ENCODE measurements at regions not wholly inside any gene's neighbourhood (a gene's known extent, or its start where the extent isn't known, plus 50 kb on each side); places are given as distances from the start of the nearest gene placed in this dataset.

DNA sequence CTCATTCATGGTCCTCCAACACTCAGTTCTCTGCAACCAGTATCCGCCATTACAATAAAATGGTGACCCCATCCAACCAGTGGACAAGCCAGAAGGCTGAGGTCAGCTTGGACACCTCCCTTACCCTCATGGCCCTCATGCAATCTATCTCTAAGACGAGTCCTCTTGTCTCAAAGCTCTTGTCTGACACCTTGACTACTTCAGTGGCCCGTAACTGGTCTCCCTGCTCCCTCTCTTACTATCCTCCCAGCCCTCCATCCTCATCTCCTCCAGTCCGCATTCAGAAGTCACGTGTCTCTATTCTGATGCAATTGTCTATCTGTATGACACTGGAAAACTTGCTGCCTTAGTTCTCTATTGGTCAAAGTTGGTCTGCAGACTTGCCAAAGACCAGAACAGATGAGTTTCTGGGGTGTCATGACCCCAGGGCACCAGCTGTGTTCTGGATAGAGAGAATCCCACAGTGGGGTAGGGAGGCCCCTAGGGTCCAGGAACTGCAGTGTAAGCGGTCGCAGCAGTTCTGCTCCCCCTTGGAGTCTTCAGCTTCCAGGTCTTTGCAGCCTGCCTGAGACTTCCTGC lies 59.6 kb upstream of the RNF24 start:
- no peaks in the 10 kb centered on the region for H3K27me3 ChIP-seq
- H3K4me1 ChIP-seq = no peaks in the 10 kb centered on the region
- TF ChIP-seq, protein P1, sequence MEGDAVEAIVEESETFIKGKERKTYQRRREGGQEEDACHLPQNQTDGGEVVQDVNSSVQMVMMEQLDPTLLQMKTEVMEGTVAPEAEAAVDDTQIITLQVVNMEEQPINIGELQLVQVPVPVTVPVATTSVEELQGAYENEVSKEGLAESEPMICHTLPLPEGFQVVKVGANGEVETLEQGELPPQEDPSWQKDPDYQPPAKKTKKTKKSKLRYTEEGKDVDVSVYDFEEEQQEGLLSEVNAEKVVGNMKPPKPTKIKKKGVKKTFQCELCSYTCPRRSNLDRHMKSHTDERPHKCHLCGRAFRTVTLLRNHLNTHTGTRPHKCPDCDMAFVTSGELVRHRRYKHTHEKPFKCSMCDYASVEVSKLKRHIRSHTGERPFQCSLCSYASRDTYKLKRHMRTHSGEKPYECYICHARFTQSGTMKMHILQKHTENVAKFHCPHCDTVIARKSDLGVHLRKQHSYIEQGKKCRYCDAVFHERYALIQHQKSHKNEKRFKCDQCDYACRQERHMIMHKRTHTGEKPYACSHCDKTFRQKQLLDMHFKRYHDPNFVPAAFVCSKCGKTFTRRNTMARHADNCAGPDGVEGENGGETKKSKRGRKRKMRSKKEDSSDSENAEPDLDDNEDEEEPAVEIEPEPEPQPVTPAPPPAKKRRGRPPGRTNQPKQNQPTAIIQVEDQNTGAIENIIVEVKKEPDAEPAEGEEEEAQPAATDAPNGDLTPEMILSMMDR (IDR thresholded peaks at IDR 0.05) = no peak
- no peak for TF ChIP-seq POLR2A (IDR thresholded peaks at IDR 0.05)
- no peak overlapping the region for H3K4me3 ChIP-seq
- no peaks in the 10 kb centered on the region for H3K9me3 ChIP-seq
- no peak for DNase-seq
- H3K27ac ChIP-seq = no peak overlapping the region
- intact Hi-C loops (cut with DNase I; ENCODE audit: low total_unique reads) = no loop called here
- H3K36me3 ChIP-seq = no peaks in the 10 kb centered on the region

DNA sequence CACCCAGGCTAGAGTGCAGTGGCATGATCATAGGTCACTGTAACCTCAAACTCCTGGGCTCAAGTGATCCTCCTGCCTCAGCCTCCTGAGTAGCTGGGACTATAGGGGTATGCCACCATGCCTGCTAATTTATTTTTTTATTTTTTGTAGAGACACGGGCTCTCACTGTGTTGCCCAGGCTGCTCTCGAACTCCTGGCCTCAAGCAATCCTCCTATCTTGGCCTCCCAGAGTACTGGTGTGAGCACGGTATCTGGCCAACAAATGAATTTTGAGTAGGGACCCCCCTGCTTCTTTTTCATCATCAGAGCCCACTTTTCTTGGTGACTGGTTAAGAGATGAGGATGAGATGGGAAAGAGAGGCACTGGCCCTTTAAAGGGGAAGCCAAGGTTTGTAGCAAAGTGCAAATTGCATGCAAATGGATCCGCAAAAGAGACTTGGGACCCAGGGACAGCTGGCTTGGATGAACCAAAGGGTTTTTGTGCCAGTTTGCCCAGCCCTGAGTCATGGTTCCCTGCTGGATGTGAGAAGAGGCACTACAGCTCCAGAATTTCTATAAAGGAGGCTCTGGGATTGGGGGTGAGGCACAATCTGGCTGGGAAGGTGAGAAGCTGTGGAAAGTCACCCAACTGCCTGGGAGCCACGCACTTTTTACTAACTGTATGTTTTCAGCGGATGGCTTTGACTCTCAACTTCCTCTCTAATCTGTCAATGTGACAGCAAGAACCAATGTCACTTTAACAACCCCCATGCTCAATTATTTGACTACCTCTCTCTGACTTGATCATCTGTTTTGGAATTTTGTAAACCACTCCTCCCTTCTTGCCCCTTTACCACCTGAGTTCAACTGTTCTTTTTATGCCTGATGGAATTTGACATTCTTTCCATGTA lies 58.7 kb upstream of the RNF24 start:
- no peaks in the 10 kb centered on the region for H3K4me1 ChIP-seq
- intact Hi-C loops (cut with DNase I; ENCODE audit: low total_unique reads) = no loop called here
- H3K27me3 ChIP-seq = no peaks in the 10 kb centered on the region
- TF ChIP-seq POLR2A (IDR thresholded peaks at IDR 0.05) = no peak
- TF ChIP-seq, protein P1 (IDR thresholded peaks at IDR 0.05) = no peak
- no peaks in the 10 kb centered on the region for H3K36me3 ChIP-seq
- no peaks in the 10 kb centered on the region for H3K9me3 ChIP-seq
- H3K27ac ChIP-seq = no peak overlapping the region
- DNase-seq = no peak
- no peak overlapping the region for H3K4me3 ChIP-seq

DNA sequence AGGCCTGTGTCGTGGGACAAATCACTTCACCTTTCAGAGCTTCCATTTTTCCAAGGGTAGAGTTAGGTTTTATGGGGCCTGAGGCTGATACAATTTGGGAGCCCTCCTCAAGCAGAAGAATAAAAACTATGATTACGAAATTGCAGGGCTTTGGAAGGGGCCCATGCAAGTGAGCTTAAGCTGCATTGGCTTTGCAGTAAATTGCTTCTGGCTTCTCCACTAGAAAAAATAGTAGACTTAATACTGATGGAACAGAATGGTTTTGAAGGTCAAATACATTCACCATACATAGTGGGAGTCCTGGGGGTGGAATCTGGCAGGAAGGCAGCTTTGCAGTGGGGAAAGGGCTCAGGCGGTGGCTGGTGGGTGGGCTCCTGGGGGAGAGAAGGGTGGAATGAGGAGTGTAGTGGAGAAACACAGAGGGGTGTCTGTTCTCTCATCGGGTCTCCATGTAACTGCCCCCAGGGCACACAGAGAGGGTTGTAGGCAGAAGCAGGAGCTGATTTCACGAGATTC lies 55.9 kb upstream of the RNF24 start:
- H3K27me3 ChIP-seq = no peaks in the 10 kb centered on the region
- no peak for DNase-seq
- no peaks in the 10 kb centered on the region for H3K36me3 ChIP-seq
- peak overlapping the region in 1 of 2 donors; percentile 35 for H3K27ac ChIP-seq
- no peaks in the 10 kb centered on the region for H3K9me3 ChIP-seq
- H3K4me1 ChIP-seq = no peaks in the 10 kb centered on the region
- TF ChIP-seq, protein P1 (IDR thresholded peaks at IDR 0.05) = no peak
- intact Hi-C loops (cut with DNase I; ENCODE audit: low total_unique reads) = no loop called here
- H3K4me3 ChIP-seq = no peak overlapping the region

DNA sequence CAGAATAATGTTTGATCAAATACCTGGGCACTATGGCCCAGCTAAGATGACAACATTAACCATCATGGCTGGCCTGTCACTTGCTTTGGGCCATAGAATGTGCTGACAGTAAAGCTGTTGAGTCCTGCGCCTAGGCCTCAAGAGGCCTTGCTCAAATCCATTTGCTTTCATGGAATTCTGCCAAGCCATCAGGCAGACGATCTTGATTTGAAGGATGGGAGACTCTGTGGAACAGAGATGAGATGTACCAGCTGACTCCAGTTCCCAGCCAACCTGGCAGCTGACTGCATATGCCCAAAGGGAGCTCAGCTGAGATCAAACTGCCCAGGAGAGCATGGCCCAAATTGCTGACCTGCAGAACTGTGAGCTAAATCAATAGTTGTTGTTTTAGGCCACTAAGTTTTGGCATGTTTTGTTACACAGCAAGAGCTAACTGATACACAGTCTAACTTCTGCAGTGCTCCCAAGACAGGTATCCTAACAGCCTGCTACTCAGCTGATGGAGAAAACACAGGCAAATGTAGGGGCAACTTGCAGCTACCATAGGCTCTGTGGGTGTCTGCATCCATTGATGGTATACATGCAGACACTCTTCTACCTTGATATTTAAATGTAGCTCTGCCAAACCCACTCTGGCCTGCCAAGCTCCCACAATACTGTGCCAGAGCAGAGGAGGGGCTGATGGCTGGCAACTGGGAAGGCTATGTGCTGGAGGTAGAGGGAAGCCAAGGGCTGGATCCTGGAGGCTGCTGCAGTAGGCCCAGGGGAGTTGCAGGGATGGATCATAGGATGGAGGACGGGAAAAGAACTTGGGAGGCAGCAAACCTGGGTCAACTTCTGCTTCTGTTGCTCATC lies 55.2 kb upstream of the RNF24 start:
- TF ChIP-seq, protein P1 (IDR thresholded peaks at IDR 0.05) = no peak
- TF ChIP-seq POLR2A (IDR thresholded peaks at IDR 0.05) = no peak
- Histone ChIP-seq H3K27me3 (no peaks in the 10 kb centered on the region), H3K9me3 (no peaks in the 10 kb centered on the region), H3K36me3 (no peaks in the 10 kb centered on the region), H3K4me1 (no peaks in the 10 kb centered on the region), H3K27ac (no peak overlapping the region), H3K4me3 (no peak overlapping the region)
- intact Hi-C loops (cut with DNase I; ENCODE audit: low total_unique reads) = no loop called here
- no peak for DNase-seq
